CD4-positive, alpha-beta T cell treated with Interferon alpha-2 for 1 hour (primary cell): ENCODE measurements at regions not wholly inside any gene's neighbourhood (a gene's known extent, or its start where the extent isn't known, plus 50 kb on each side); places are given as distances from the start of the nearest gene placed in this dataset.

Experiments
- DNase-seq, 2 donors: peaks; one replicate each; pipeline ENCODE4 v3.0.0-alpha.2; 2020 to 2022

GRCh38 chr5:115402092-115402491 is 105.6 kb upstream of the CCDC112 start:
- no peak for DNase-seq

GRCh38 chr5:115398719-115399118 is 102.3 kb upstream of the CCDC112 start:
- no peak for DNase-seq

GRCh38 chr5:115396688-115397087 is 100.2 kb upstream of the CCDC112 start:
- no peak for DNase-seq

GRCh38 chr5:115396081-115396480 is 99.6 kb upstream of the CCDC112 start:
- no peak for DNase-seq

GRCh38 chr5:115394531-115394930 is 98.1 kb upstream of the CCDC112 start:
- DNase-seq = no peak

- DNase-seq = no peak
These were observed 96.8 kb upstream of the CCDC112 start for GRCh38 chr5:115393239-115393638.

- no peak for DNase-seq
These were observed 96.2 kb upstream of the CCDC112 start for GRCh38 chr5:115392611-115393010.

- DNase-seq = no peak
These were observed 95.3 kb upstream of the CCDC112 start for GRCh38 chr5:115391780-115392179.

GRCh38 chr5:115389799-115390382 is 93.4 kb upstream of the CCDC112 start:
- DNase-seq = no peak

- DNase-seq = no peak
These were observed 92.8 kb upstream of the CCDC112 start for GRCh38 chr5:115389034-115389798.

GRCh38 chr5:115388240-115388639 is 91.8 kb upstream of the CCDC112 start:
- no peak for DNase-seq

- DNase-seq = no peak
These were observed 91.4 kb upstream of the CCDC112 start for GRCh38 chr5:115387816-115388215.

GRCh38 chr5:115386657-115387056 is 90.2 kb upstream of the CCDC112 start:
- no peak for DNase-seq

GRCh38 chr5:115384587-115385375 is 88.3 kb upstream of the CCDC112 start:
- DNase-seq = no peak

- DNase-seq = no peak
These were observed 86.5 kb upstream of the CCDC112 start for GRCh38 chr5:115382989-115383388.

GRCh38 chr5:115381911-115382662 is 85.6 kb upstream of the CCDC112 start:
- DNase-seq = no peak

- DNase-seq = peak in 1 of 2 donors; percentile 13
These were observed 83.3 kb upstream of the CCDC112 start for GRCh38 chr5:115379622-115380344.

- no peak for DNase-seq
These were observed 82.3 kb upstream of the CCDC112 start for GRCh38 chr5:115378754-115379153.

GRCh38 chr5:115377468-115378217 is 81.2 kb upstream of the CCDC112 start:
- no peak for DNase-seq

GRCh38 chr5:115375893-115376292 is 79.4 kb upstream of the CCDC112 start:
- no peak for DNase-seq

- DNase-seq = no peak
These were observed 77.8 kb upstream of the CCDC112 start for GRCh38 chr5:115374057-115374775.
